Esophagus (tissue), 2 donors: ENCODE measurements at regions not wholly inside any gene's neighbourhood (a gene's known extent, or its start where the extent isn't known, plus 50 kb on each side); places are given as distances from the start of the nearest gene placed in this dataset.

Experiments used
- H3K27ac ChIP-seq, 2 donors: one replicate each; pipeline ENCODE4 v1.5.1; 2013; ENCODE audit warnings: low read depth in 2 of 2, mild to moderate bottlenecking in 2 of 2, inconsistent platforms in 1 of 2, low read length in 1 of 2, moderate library complexity in 1 of 2
- H3K27me3 ChIP-seq, 2 donors: one replicate each; pipeline ENCODE4 v1.6.1; 2013; ENCODE audit warnings: low read length in 2 of 2, control low read depth in 1 of 2, mild to moderate bottlenecking in 1 of 2; ENCODE audit not compliant: insufficient read depth in 2 of 2, control insufficient read depth in 1 of 2
- H3K36me3 ChIP-seq, 2 donors: one replicate each; pipeline ENCODE4 v1.6.1; 2013; ENCODE audit warnings: low read length in 1 of 2; ENCODE audit not compliant: control insufficient read depth in 2 of 2, insufficient read depth in 2 of 2
- H3K4me1 ChIP-seq, 2 donors: one replicate each; pipeline ENCODE4 v1.6.1; 2013; ENCODE audit warnings: low read length in 1 of 2; ENCODE audit not compliant: control insufficient read depth in 2 of 2, insufficient read depth in 2 of 2
- H3K4me3 ChIP-seq, 2 donors: one replicate each; pipeline ENCODE4 v1.5.1; 2013; ENCODE audit warnings: low read length in 2 of 2, mild to moderate bottlenecking in 2 of 2, low read depth in 1 of 2, moderate library complexity in 1 of 2
- H3K9me3 ChIP-seq, 2 donors: one replicate each; pipeline ENCODE4 v1.6.1; 2013; ENCODE audit warnings: mild to moderate bottlenecking in 2 of 2, low read depth in 1 of 2, low read length in 1 of 2, moderate library complexity in 1 of 2; ENCODE audit not compliant: control insufficient read depth in 2 of 2, insufficient read depth in 1 of 2
- WGBS, 2 donors: extraction: QIAGEN DNeasy Blood & Tissue Kit; methylation state at CpG; one replicate each; pipeline ENCODE4 v1.1.7; 2013; 5-methylcytosine and 5-hydroxymethylcytosine counted together
- donor health status: healthy with polysubstance abuse.
- donor health status: Bipolar disorder and iron deficiency.

DNA sequence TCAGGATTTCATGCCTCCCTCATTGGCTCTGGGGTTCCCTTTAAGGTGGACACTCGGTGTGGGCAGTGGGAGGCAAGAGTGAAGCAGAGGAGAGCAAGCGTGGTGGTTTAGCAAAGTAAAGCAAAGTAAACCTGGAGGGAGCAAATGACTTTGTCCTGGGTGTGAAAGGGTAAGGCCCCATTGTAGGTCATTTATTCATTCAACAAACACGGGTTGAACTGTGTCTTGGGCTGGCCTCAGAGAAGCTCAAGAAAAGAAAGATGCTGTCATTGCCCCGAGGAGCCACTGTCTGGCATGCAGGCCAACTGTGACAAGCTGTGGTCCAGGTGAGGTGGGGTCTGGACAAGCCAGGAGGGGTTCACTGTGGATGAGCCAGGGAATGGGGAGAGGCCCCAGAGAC, 68.9 kb upstream of the DLK1 start:
- no peaks in the 10 kb centered on the region for H3K27me3 ChIP-seq
- no peak overlapping the region for H3K4me3 ChIP-seq

DNA sequence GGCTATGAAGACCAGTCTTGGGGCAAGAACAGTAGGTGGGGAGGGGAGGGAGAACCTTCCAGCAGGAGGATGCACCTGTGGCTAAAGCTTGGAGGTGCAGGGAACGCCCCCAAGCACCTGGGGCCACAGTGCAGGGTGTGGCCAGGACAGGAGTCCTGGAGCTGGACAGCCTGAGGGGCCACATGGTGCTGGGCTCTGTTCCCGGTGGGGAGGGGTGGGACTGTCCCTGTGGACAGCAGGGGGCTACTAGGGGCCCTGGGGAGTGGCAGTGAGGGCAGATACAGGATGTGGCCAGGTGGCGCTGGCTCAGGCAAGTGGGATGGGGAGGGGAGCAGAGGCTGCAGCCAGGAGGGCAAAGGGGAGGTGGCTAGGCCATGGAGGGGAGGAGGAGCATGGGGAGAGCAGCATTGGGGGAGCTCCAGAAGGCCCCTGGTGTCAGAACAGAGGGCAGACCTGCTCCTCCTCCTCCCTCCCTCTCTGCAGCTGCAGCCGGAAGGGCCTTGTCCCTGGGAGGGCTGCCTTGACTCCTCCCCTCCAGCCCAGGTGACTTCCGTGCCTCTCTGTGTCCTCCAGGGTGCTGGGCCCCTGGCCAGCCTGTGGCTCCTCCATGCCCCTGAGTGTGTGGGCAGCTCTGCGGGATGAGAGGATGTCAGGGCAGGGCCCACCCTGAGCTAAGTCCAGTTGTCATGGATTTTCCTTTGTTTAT, 68.4 kb upstream of the DLK1 start:
- H3K9me3 ChIP-seq, result no peaks in the 10 kb centered on the region

More for the DNA sequence above, 68.9 kb upstream of the DLK1 start:
- Histone ChIP-seq H3K27ac (no peak overlapping the region), H3K9me3 (no peaks in the 10 kb centered on the region), H3K36me3 (no peaks in the 10 kb centered on the region), H3K4me1 (no peaks in the 10 kb centered on the region)
- whole genome bisulfite sequencing, 2 donors, result 71 to 78% methylated on average over 4 of the region's 4 CpGs

DNA sequence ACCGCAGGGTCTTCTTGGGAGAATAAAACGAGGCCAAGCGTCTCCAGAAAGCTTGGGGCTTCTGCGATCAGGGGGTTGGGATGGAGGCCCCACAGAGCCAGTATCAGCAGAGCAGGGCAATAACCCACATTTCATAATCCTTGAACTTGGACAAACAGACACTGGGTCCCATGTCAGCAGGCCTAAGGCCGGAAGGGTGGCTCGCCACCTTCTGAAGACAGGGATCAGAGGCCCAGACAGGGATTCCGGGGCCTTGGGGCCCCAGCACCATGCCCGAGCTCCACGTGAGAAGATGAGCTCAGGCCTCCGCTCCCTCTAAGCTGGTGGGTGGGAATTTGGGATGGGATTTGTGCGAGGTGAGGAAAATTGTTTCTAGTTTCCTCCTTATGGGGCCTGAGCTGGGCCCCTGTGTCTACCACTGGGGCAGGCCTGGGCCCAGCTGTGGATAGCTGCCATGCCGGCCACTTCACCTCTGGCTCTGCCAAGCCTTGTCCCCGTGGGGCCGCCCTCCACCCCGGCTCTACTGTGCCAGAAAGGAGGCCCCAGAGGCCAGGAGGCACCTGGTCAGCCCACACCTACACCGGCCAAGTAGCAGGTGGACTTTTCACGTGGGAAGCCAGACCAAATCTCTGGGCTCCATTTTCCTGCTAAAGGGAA, 67.2 kb upstream of the DLK1 start:
- H3K27ac ChIP-seq, result no peak overlapping the region
- 92 to 94% methylated on average over 17 of the region's 17 CpGs for WGBS, 2 donors
- no peaks in the 10 kb centered on the region for H3K9me3 ChIP-seq
- no peaks in the 10 kb centered on the region for H3K36me3 ChIP-seq
- no peaks in the 10 kb centered on the region for H3K4me1 ChIP-seq
- H3K4me3 ChIP-seq, result no peak overlapping the region
- H3K27me3 ChIP-seq, result no peaks in the 10 kb centered on the region

More for the DNA sequence above, 68.4 kb upstream of the DLK1 start:
- WGBS, 2 donors, result 45 to 52% methylated on average over 5 to 6 of the region's 6 CpGs
- H3K4me1 ChIP-seq, result no peaks in the 10 kb centered on the region
- H3K27me3 ChIP-seq, result no peaks in the 10 kb centered on the region
- H3K36me3 ChIP-seq, result no peaks in the 10 kb centered on the region
- H3K27ac ChIP-seq, result no peak overlapping the region
- H3K4me3 ChIP-seq, result no peak overlapping the region

DNA sequence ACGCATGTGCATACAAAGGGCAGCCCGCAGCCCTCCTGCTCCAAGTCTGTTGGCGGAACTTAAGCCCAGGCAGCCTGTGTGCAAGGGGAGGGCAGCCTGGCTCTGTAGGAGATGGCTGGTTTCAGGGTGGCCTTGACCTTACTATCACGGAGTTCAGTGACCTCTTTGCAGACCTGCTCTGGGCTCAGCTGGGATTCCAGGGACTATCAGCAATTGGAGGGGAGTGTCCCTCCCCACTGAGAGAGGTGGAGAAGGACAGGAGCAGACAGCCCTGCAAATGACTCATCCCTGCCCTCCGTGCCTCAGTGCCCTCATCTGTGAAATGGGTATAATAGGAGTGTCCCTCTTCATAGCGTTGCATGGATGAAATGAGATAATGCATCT, 66.2 kb upstream of the DLK1 start:
- no peaks in the 10 kb centered on the region for H3K27me3 ChIP-seq
- 76 to 79% methylated on average over 6 of the region's 6 CpGs for WGBS, 2 donors
- H3K4me1 ChIP-seq, result no peaks in the 10 kb centered on the region
- H3K9me3 ChIP-seq, result no peaks in the 10 kb centered on the region
- H3K4me3 ChIP-seq, result no peak overlapping the region
- H3K27ac ChIP-seq, result no peak overlapping the region
- H3K36me3 ChIP-seq, result no peaks in the 10 kb centered on the region

DNA sequence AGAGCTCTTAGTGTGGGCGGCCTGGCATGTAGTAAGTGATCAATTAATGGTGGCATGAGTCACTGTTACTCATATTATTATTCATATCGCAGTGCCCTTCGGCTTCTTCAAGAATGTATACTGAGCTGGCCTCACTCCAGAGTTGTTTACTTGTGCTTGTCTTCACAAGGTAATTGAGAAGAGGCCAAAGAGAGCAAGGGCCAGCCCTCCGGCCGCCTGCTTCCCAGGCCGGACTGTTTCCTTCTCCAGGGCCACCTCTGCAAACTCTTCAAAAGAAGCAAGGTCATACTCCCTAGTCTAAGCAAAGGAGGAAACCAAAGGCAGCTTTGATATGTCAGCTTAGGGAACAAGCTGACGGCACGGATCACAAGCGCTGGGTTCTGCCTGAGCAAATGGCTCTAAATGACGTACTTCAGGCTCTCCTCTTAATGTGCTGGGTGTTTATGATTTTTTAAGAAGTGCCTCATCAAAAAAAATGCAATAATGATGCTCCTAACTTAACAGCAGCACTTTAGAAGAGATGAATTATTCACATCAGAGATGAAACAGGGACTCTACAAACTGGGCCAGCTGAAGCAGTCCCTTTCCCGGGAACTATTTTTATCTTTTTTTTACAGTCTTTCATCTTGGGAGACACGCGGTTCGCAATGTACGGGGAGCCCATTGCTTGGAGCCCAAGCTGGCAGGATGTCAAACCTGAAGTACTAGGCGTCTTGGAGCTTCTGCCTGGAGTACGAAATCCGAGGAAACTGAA, 65.6 kb upstream of the DLK1 start:
- H3K27me3 ChIP-seq, result no peaks in the 10 kb centered on the region
- 57 to 68% methylated on average over 18 of the region's 18 CpGs for WGBS, 2 donors
- H3K27ac ChIP-seq, result no peak overlapping the region
- no peak overlapping the region for H3K4me3 ChIP-seq
- H3K9me3 ChIP-seq, result no peaks in the 10 kb centered on the region
- H3K4me1 ChIP-seq, result no peaks in the 10 kb centered on the region
- no peaks in the 10 kb centered on the region for H3K36me3 ChIP-seq

DNA sequence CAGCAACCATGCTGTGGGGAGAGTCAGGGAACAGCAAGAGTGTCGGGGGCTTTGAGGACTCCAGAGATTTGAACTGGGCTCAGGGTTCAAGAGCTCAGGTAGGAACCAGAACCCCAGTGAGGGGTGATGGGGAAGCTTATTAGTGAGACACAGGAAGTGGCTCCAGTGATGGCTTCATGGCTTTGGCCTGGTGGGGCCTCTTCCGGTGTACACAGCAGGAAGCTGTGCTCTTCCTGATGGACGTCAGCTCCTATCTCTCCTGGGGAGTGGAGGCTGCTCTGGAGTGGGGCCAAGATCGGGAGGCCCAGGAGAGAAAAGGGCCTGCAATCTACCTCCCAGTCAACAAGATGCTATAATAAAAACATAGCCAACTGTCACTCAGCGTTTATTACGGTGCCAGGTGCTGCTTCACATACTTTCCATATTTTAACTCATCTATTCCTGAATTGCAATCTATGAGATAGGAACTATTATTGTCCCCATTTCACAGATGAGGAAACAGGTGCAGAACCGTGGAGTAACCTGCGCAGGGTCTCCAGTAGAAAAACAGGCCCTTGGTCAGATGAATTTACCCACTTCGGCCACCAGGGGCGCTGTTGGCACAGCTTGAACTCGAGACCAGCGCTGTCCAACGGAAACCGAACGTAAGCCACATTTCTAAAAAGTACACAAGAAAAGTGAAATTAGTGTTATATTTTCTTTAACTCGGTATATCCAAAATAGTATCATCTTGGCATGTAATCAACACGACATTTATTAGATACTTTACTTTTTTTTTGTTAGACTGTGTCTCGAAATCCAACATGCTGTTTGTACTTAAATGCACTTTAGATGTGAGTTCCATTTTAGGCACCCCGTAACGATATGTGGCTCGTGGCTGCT, 63.6 kb upstream of the DLK1 start:
- Histone ChIP-seq H3K27me3 (no peaks in the 10 kb centered on the region), H3K4me3 (no peak overlapping the region), H3K9me3 (no peaks in the 10 kb centered on the region), H3K4me1 (no peaks in the 10 kb centered on the region), H3K27ac (no peak overlapping the region), H3K36me3 (no peaks in the 10 kb centered on the region)
- WGBS, 2 donors, result 33 to 36% methylated on average over 21 of the region's 21 CpGs

DNA sequence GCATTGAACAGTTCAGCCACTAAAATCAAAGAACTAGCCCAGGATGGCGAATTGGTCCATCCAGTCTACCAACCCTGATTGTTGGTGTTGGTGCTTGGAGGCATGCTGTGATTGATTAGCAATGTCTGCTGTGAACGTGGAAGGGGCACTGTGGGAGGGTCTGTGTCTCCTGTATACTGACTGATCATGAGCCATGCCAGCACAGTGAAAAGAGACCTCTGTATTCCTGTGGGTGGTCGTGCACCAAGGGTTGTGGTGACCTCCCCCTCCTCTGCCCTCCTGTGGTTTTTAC, 63.0 kb upstream of the DLK1 start:
- Histone ChIP-seq H3K4me3 (no peak overlapping the region), H3K27ac (no peak overlapping the region), H3K4me1 (no peaks in the 10 kb centered on the region), H3K9me3 (no peaks in the 10 kb centered on the region), H3K36me3 (no peaks in the 10 kb centered on the region), H3K27me3 (no peaks in the 10 kb centered on the region)
- 56 to 61% methylated on average over 3 of the region's 3 CpGs for WGBS, 2 donors

DNA sequence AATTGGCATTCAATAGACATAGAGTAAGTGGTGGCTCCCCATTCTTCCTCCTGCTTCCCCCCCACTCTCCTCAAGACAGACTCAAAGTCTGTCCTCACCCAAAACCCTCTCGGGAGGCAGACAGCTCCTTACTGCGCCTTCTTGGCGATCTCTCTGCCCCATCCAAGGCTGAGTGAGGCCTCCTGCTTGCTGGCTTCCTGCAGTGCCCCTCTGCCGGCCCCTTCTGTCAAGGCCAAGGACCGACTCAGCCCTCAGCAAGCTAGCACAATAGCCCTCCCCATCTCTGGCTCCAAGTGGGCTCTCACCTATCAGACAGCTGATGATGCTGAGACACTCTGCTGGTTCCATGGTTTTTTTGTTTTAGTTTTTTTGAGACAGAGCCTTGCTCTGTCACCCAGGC, 62.5 kb upstream of the DLK1 start:
- H3K4me3 ChIP-seq, result no peak overlapping the region
- no peak overlapping the region for H3K27ac ChIP-seq
- H3K4me1 ChIP-seq, result no peaks in the 10 kb centered on the region
- WGBS, 2 donors, result 73 to 84% methylated on average over 5 of the region's 5 CpGs
- no peaks in the 10 kb centered on the region for H3K36me3 ChIP-seq
- H3K9me3 ChIP-seq, result no peaks in the 10 kb centered on the region
- no peaks in the 10 kb centered on the region for H3K27me3 ChIP-seq

DNA sequence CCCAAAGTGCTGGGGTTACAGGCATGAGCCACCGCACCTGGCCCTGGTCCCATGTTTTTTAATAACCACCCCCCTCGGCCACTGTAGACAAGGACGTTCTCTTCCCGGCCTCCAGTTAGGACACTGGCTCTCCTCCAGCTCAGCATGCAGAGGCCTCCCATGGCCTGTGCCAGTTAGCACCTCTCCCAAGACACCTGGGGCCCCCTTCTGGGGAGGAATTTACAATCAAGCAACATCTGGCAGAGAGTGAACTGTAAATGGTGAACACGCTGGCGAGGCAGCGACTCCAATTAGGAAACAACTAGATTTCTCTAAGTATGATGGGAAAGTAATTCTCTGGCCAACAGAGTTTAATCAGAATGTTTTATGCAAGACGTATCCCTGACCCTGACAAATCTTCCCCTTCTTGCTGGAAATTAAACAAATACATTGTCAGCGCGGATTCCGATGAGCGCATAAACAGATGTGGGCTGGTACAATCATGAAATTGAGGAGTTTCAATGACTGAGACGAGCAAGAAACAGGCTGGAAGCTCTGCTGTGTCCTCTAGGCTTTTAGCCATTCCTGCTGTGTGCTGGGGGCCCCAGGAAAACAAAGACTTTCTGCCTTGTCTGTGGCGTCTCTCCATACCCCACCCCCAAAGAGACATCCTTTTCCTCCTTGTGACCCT, 61.7 kb upstream of the DLK1 start:
- Histone ChIP-seq H3K36me3 (no peaks in the 10 kb centered on the region), H3K9me3 (no peaks in the 10 kb centered on the region), H3K4me3 (no peak overlapping the region), H3K27me3 (no peaks in the 10 kb centered on the region), H3K27ac (peak overlapping the region in 1 of 2 donors; percentile 53), H3K4me1 (no peaks in the 10 kb centered on the region)
- 50 to 59% methylated on average over 14 of the region's 14 CpGs for WGBS, 2 donors
